HepG2 (cell line): ENCODE measurements at regions not wholly inside any gene's neighbourhood (a gene's known extent, or its start where the extent isn't known, plus 50 kb on each side); places are given as distances from the start of the nearest gene placed in this dataset.

Source experiments
- ATAC-seq: fragments of 200-7000 bp; cut with Tn5 transposase; 3 replicates; pipeline ENCODE4 v1.9.1; 2020; ENCODE audit warnings: mild to moderate bottlenecking, moderate library complexity
- BruUV-seq: library from RNA; stranded (reverse); fragments of 400-500 nt; replicated peaks from 2 replicates; lab custom pipeline; 2021; lab: Mats Ljungman, UMichigan
- CTCF ChIA-PET: fragments of 300-600 bp; formaldehyde crosslinking; extraction: SDS; loops from one replicate; lab custom pipeline; 2021; ENCODE audit warnings: low total read pairs, inconsistent platforms, low intra/inter-chr PET ratio; lab: Yijun Ruan, JAX
- POLR2A ChIA-PET: fragments of 350-600 bp; sonication (Branson Sonifier 250); formaldehyde crosslinking; loops from one replicate; lab custom pipeline; 2020; ENCODE audit warnings: antibody characterized with exemption, inconsistent platforms; lab: Yijun Ruan, JAX
- DNase-seq: peaks from one replicate; pipeline ENCODE4 v3.0.0-alpha.2; 2015; ENCODE audit warnings: low spot score
- FAIRE-seq: peaks from 3 replicates; lab custom pipeline; 2011; peaks lifted over from hg19 to GRCh38; lab: Jason Lieb, UNC
- H2AFZ ChIP-seq: one replicate; pipeline ENCODE4 v1.6.1; 2011; ENCODE audit warnings: low read length, inconsistent platforms
- H3K27ac ChIP-seq: fragments of 300-600 bp; 3 replicates; pipeline ENCODE4 v1.8.0; 2011; ENCODE audit warnings: mixed run types, mild to moderate bottlenecking, mixed read lengths, low read length, inconsistent platforms; ENCODE audit not compliant: insufficient read depth; ENCODE audit errors: extremely low read length
- H3K27me3 ChIP-seq, 2 experiments: fragments of 200-600 bp in 1 of 2; 2 replicates in 1 of 2; 3 replicates in 1 of 2; pipeline versions ENCODE4 v1.6.0 to v1.8.0; 2011; ENCODE audit warnings: low read length in 2 of 2, mild to moderate bottlenecking in 2 of 2, moderate library complexity in 2 of 2, inconsistent platforms in 1 of 2; ENCODE audit not compliant: insufficient read depth in 2 of 2, control insufficient read depth in 1 of 2
- H3K36me3 ChIP-seq, 2 experiments: fragments of 200-600 bp in 1 of 2; replicated peaks in 1 of 2; 2 replicates in 1 of 2; 3 replicates in 1 of 2; pipeline versions ENCODE4 v1.5.1 to v1.8.0; 2011; ENCODE audit warnings: low read length in 2 of 2, inconsistent platforms in 1 of 2; ENCODE audit not compliant: insufficient read depth in 2 of 2, control insufficient read depth in 1 of 2
- H3K4me1 ChIP-seq: 2 replicates; pipeline ENCODE4 v1.5.1; 2012; ENCODE audit warnings: low read length, inconsistent platforms; ENCODE audit not compliant: insufficient read depth
- H3K4me2 ChIP-seq: 2 replicates; pipeline ENCODE4 v1.6.0; 2011; ENCODE audit warnings: low read depth, low read length, inconsistent platforms
- H3K4me3 ChIP-seq, 3 experiments: fragments of 200-600 bp in 1 of 3; sonication (generic), shearing (Covaris generic) in 1 of 3; replicated peaks in 1 of 3; 2 replicates each; pipeline ENCODE4 v1.5.1; 2011 to 2016; ENCODE audit warnings: low read length in 3 of 3, inconsistent platforms in 2 of 3, low read depth in 2 of 3, mild to moderate bottlenecking in 2 of 3, control low read depth in 1 of 3, mixed read lengths in 1 of 3; ENCODE audit not compliant: insufficient read depth in 1 of 3
- H3K79me2 ChIP-seq: one replicate; pipeline ENCODE4 v1.6.1; 2011; ENCODE audit warnings: low read length, inconsistent platforms; ENCODE audit not compliant: insufficient read depth
- H3K9ac ChIP-seq: 2 replicates; pipeline ENCODE4 v1.6.0; 2011; ENCODE audit warnings: mild to moderate bottlenecking, low read depth, low read length, inconsistent platforms; ENCODE audit not compliant: insufficient read depth
- H3K9me3 ChIP-seq: 2 replicates; pipeline ENCODE4 v1.5.1; 2012; ENCODE audit warnings: mild to moderate bottlenecking, low read length
- H4K20me1 ChIP-seq: 2 replicates; pipeline ENCODE4 v1.6.0; 2011; ENCODE audit warnings: inconsistent platforms, mild to moderate bottlenecking, low read length, moderate library complexity; ENCODE audit not compliant: insufficient read depth
- KLF16 ChIP-seq, 2 experiments: sonication (generic) in 1 of 2; formaldehyde crosslinking in 1 of 2; IDR thresholded peaks; 2 replicates each; pipeline versions ENCODE4 v1.6.1 to v1.8.0; 2016 to 2023; ENCODE audit warnings: missing genetic modification reagents in 2 of 2, missing compliant biosample characterization in 1 of 2
- MLLT10 ChIP-seq: sonication (generic); formaldehyde crosslinking; IDR thresholded peaks from 2 replicates; pipeline ENCODE4 v1.4.0; 2020; ENCODE audit warnings: missing genetic modification reagents
- SMAD9 ChIP-seq: sonication (generic); formaldehyde crosslinking; IDR thresholded peaks from 2 replicates; pipeline ENCODE4 v1.5.1; 2020; ENCODE audit warnings: mild to moderate bottlenecking, missing genetic modification reagents
- ZKSCAN8 ChIP-seq: IDR thresholded peaks from 2 replicates; pipeline ENCODE4 v1.6.1; 2016; ENCODE audit warnings: borderline replicate concordance, missing genetic modification reagents, missing compliant biosample characterization
- ZNF335 ChIP-seq: sonication (generic); formaldehyde crosslinking; IDR thresholded peaks from 2 replicates; pipeline ENCODE4 v1.4.0; 2020; ENCODE audit warnings: missing genetic modification reagents
- ZNF644 ChIP-seq: IDR thresholded peaks from 2 replicates; pipeline ENCODE4 v1.6.1; 2016; ENCODE audit warnings: low read depth
- WGBS: methylation state at CpG from one replicate; pipeline ENCODE4 v1.1.6; 2017; ENCODE audit warnings: low lambda C conversion rate; 5-methylcytosine and 5-hydroxymethylcytosine counted together
- in situ Hi-C: cut with HindIII; loops from 2 replicates; pipeline ENCODE4 v1.10.0; 2017; ENCODE audit warnings: low pct_unique_long_range_greater_than_20kb; ENCODE audit not compliant: extremely low pct_ligation_motif_present
- intact Hi-C: fragments of 100-400 bp; cut with micrococcal nuclease; formaldehyde crosslinking; loops from one replicate; pipeline ENCODE4 v1.10.0; 2022; ENCODE audit not compliant: unreplicated experiment
- TF ChIP-seq, protein P1 (sequence below): sonication (generic); formaldehyde crosslinking; IDR thresholded peaks from 2 replicates; pipeline ENCODE4 v1.9.0; 2021; ENCODE audit warnings: missing genetic modification reagents, mild to moderate bottlenecking, borderline replicate concordance

DNA sequence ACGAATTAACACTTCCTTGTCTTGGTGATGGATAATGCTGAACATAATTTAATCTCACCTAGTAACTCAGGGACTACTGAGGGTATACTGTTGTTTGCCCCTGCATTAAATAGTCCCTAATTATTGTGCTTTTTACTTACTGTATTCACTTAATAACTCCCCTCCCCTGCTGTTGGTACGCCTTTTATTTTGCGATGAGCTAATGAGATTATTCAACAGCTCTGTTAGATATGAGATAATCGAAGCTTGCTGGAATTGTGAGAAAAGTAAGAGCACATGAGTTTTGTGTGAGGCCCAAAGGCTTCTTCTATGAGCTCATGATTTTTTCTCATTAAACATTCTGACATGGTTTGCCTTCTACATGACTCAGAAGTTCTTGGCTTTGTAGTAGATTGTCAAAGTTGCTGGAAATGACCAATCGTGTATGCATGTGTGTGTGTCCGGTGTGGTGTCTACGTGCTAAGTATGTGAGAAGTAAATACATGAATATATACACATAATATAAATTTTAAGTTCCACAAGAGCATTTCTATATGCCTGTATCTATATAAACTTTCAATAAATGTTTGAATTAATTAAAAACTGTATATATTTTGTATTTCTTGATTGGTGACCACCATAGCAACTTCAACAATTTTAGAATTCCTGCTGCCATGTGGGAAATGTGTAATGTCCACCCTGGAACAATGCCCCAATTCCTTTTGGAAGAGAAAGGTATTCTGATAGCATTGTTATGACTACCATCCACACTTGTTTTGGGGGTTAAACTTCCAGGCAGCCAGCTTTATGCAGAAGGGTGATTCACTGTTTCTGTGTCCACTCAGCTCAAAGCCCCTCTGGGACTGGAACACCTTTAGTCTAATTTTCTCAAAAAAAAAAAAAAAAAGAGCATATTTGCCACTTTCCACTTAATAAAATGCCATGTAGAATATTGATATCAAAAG lies 106.2 kb downstream of the SAMD9 start:
- no peaks in the 10 kb centered on the region for H3K4me1 ChIP-seq
- in situ Hi-C loops, result no loop called here
- H2AFZ ChIP-seq, result no peak overlapping the region
- H3K27me3 ChIP-seq, result no peaks in the 10 kb centered on the region
- no peak overlapping the region for H3K9ac ChIP-seq
- DNase-seq (no peak), ATAC-seq (no peak), FAIRE-seq (no peak)
- WGBS, result 19% methylated on average over 7 of the region's 7 CpGs
- ChIA-PET CTCF (no interaction called here), POLR2A (no interaction called here)
- TF ChIP-seq, protein P1, sequence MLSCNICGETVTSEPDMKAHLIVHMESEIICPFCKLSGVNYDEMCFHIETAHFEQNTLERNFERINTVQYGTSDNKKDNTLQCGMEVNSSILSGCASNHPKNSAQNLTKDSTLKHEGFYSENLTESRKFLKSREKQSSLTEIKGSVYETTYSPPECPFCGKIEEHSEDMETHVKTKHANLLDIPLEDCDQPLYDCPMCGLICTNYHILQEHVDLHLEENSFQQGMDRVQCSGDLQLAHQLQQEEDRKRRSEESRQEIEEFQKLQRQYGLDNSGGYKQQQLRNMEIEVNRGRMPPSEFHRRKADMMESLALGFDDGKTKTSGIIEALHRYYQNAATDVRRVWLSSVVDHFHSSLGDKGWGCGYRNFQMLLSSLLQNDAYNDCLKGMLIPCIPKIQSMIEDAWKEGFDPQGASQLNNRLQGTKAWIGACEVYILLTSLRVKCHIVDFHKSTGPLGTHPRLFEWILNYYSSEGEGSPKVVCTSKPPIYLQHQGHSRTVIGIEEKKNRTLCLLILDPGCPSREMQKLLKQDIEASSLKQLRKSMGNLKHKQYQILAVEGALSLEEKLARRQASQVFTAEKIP (CRISPR knock-in tag), result no peak
- TF ChIP-seq KLF16 (CRISPR knock-in tag; IDR thresholded peaks at IDR 0.05), result no peak
- no peak for TF ChIP-seq MLLT10 (CRISPR knock-in tag)
- H4K20me1 ChIP-seq, result no peaks in the 10 kb centered on the region
- no peak overlapping the region for H3K4me2 ChIP-seq
- BruUV-seq, result no TSS peak
- intact Hi-C loops, result no loop called here
- H3K79me2 ChIP-seq, result no peaks in the 10 kb centered on the region
- no peak overlapping the region for H3K4me3 ChIP-seq
- no peaks in the 10 kb centered on the region for H3K36me3 ChIP-seq
- no peaks in the 10 kb centered on the region for H3K9me3 ChIP-seq
- H3K27ac ChIP-seq, result no peak overlapping the region

DNA sequence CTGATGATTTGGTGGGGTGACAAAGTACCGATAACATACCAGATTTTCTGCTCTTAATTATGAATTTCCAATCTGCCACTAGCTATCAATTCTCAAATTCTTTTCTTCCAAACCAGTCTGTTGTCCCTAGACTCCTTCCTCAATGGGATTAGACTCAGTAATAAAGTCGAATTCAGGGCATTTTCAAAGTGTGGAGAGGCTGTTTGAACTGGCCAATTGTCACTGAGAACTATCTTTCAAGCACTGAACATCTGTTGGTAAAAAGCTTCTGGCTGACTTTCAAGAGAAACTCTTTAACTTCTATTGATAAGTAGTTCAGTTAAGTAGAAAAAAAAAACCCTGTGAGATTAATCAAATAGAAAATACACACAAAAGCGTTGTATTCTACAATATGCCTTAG lies 108.9 kb downstream of the SAMD9 start:
- no peaks in the 10 kb centered on the region for H3K4me1 ChIP-seq
- no peaks in the 10 kb centered on the region for H4K20me1 ChIP-seq
- in situ Hi-C loops (no loop called here), intact Hi-C loops (no loop called here)
- no peaks in the 10 kb centered on the region for H3K9me3 ChIP-seq
- WGBS, result 14% methylated on average over 3 of the region's 3 CpGs
- ATAC-seq (no peak), FAIRE-seq (no peak), DNase-seq (no peak)
- no peak overlapping the region for H3K4me2 ChIP-seq
- no peak overlapping the region for H3K4me3 ChIP-seq
- H3K9ac ChIP-seq, result no peak overlapping the region
- TF ChIP-seq SMAD9 (CRISPR knock-in tag) (no peak), ZNF644 (CRISPR knock-in tag) (no peak), ZNF335 (CRISPR knock-in tag) (no peak), ZKSCAN8 (CRISPR knock-in tag) (no peak)
- no peaks in the 10 kb centered on the region for H3K79me2 ChIP-seq
- H3K27ac ChIP-seq, result no peak overlapping the region
- H3K36me3 ChIP-seq, result no peaks in the 10 kb centered on the region
- POLR2A ChIA-PET, result no interaction called here
- CTCF ChIA-PET, result no interaction called here
- no peak overlapping the region for H2AFZ ChIP-seq
- no TSS peak for BruUV-seq
- no peaks in the 10 kb centered on the region for H3K27me3 ChIP-seq
